NCI-H526 (cell line): ENCODE measurements at regions not wholly inside any gene's neighbourhood (a gene's known extent, or its start where the extent isn't known, plus 50 kb on each side); places are given as distances from the start of the nearest gene placed in this dataset.

Source experiments
- DNase-seq, 2 experiments: peaks; one replicate each; lab custom pipeline; 2025; lab: John Stamatoyannopoulos, UW

GRCh38 chr1:195071461-195071860 is 1536.8 kb downstream of the KCNT2 start:
- DNase-seq: no peak

DNA sequence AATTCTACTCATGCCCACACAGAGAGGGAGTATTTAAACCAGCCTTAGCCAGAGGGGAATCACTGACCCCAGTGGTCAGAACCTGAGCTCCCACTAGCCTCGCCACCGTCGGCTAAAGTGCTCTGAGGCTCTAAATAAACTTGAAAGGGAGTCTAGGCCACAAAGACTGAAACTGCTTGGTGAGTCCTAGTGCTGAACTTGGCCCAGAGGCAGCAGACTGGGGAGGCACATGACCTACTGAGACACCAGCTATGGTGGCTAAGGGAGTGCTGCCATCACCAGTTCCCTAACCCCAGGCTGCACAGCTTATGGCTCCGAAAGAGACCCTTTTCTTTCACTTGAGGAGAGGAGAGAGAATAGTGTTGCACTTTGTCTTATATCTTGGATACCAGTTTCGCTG is 1542.8 kb downstream of the KCNT2 start:
- DNase-seq: no peak

DNA sequence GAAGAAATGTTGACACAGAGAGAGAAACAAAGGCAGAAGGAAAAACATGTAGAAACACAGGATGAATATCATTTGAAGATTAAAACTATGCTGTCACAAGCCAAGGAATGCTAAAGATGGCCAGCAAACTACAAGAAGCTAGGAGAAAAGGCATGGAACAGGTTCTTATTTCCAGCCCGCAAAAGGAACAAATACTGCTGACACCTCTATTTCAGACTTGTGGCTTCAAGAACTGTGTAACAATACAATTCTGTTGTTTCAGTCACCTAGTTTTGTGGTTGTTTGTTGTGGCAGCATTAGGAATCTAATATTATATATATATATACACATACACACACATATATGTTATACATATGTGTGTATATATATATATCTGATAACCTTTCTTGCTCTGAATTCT is 1543.9 kb downstream of the KCNT2 start:
- DNase-seq: no peak

- no peak for DNase-seq
Observed at GRCh38 chr1:195054217-195054687, 1554.0 kb downstream of the KCNT2 start.

DNA sequence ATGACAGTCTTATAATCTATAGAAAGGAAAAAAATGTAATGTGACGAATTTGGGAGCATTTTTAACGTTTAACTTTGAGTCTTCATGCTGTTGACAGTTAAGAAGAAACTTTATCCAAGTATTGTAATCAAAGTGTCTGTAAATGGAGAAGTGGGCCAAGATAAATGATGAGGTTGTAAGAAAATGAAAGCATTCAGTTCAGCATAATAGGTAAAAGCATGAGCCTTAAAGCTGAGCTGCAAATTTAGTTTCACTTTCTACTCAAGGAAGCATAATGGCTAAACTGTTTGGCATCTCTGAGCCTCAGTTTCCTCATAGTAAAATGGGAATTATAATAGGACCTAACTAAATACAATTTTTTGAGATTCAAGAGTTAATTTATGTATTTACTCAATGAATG is 1554.8 kb downstream of the KCNT2 start:
- no peak for DNase-seq

- DNase-seq: no peak
Observed at GRCh38 chr1:195047772-195048171, 1560.5 kb downstream of the KCNT2 start.

GRCh38 chr1:195045072-195045471 is 1563.2 kb downstream of the KCNT2 start:
- DNase-seq: no peak

- DNase-seq: no peak
Observed at GRCh38 chr1:195030793-195031192, 1577.4 kb downstream of the KCNT2 start.

DNA sequence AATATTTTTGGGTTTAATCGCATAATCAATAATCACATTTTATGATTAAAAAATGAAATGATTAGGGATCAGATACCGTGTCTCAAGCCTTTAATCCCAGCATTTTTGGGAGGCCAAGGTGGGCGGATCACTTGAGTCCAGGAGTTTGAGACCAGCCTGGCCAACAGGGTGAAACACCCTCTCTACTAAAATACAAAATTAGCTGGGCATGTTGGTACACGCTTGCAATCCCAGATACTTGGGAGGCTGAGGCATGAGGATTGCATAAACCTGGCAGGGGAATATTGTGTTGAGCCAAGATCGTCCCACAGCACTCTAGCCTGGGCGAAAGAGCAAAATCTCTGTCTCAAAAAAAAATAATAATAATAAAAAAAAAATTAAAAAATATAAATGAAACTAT is 1581.4 kb downstream of the KCNT2 start:
- DNase-seq: no peak

DNA sequence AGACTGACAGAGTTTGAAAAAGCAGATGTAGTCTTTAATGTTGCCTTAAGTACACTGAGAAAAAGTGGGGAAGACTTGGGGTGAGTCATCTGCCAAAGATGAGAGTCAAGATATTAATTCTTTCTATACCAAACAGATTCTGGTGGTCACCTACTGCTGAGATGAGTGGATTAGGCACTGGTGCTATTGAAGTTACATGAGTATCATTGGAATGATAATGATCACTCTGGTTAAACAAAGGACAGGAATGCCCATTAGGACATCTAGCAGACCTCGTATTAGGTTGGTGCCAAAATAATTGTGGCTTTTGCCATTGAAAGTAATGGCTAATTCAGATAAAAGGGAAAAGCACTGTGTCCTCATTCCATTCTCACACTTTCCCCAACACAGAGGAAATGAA is 1588.9 kb downstream of the KCNT2 start:
- DNase-seq: no peak

DNA sequence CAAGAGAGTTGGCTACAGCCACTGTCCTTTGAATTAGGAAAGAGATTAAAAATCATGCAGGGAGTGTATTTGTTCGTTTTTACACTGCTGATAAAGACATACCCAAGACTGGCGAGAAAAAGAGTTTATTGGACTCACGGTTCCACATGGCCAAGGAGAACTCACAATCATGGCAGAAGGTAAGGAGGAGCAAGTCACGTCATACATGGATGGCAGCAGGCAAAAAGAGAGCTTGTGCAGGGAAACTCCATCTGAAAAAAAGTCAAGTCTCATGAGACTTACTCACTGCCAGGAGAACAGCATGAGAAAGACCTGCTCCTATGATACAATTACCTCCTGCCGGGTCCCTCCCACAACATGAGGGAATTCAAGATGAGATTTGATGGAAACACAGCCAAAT is 1595.2 kb downstream of the KCNT2 start:
- DNase-seq: no peak

DNA sequence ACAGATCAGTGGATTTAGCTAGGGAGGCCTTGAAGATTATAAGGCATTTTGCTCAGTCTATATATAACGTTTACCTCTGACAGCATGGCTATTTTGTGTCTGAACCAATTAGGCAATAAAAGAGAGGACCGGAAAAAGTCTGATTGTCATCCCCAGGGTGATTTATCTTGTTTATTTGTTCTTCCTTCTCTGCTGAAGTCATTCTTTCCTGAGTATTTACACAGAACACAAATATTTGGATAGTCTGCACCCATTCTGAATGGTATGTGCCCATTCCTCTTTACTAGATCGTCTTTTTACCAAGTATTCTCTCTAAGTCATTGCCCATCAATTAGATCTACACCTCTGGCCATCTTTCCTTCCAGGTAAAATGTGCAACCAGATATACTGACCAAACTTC is 1602.9 kb downstream of the KCNT2 start:
- no peak for DNase-seq

DNA sequence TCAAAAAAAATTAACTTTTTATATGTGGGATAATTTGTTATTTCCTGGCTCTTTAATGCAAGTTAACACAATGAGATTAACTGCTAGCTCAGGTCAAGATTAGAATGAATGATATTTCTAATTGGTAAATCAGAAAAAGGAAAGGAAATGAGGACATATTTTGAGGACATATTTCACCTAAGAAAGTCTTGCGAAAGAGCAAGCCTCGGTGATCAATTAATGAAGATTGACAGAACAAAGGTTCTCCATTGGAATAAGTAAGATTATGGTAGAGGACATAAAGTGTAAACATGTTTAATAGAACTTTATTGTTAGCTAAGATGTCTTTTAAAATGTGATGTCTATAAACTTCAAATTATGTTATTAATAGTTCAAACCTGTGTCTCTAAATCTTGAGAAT is 1617.8 kb downstream of the KCNT2 start:
- DNase-seq: no peak

DNA sequence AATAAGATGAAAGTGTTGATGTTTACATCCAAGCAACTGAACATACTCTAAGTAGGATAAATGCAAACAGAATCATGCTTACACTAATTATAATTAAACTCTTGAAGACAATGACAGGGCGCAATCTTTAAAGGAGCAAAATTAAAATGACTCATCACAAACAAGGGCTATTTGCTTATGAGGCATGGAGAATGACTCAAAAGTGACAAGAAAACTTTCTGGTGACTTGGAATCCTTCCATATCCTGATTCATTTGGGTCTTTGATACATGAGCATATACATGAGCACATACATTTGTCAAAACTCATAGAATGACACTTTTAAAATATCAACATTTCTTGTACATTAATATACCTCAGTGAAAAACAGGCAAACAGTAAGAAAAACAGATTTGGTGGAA is 1632.3 kb downstream of the KCNT2 start:
- no peak for DNase-seq

DNA sequence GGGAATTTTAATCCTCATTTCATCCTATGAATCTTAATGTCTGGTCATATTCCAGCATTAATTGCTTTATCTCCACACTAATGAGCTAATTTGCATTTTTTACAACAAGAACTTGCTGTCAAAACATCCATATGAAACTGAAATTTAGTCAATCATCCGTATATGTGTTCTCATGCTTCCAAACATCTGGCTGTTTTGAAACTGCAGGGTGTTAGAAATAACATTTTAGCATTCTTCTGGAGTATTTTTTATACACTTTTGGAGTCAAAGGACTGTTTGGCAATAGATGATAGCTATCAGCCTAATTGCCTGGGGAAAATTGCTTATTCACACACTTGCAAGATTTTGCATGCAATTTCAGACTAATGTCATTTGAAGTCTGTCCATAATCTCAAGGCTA is 1639.3 kb downstream of the KCNT2 start:
- no peak for DNase-seq

DNA sequence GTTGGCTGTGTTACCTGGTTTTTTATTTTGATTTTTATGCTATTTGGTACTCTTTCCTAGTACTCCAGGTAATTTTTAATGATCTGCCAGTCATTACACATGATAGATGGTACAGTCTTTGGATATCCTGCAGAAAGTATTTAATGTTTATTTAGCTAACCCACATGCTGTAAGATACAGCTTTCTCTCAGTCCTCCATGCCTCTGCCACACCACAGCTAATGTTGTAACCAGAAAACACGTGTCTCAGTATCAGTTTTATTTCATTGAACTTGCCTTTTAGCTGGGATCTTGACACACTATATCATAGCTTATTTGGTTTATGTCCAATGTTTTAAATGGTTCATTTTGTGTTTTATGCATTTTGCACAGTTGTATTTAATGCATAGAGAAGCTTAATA is 1648.4 kb downstream of the KCNT2 start:
- DNase-seq: no peak

DNA sequence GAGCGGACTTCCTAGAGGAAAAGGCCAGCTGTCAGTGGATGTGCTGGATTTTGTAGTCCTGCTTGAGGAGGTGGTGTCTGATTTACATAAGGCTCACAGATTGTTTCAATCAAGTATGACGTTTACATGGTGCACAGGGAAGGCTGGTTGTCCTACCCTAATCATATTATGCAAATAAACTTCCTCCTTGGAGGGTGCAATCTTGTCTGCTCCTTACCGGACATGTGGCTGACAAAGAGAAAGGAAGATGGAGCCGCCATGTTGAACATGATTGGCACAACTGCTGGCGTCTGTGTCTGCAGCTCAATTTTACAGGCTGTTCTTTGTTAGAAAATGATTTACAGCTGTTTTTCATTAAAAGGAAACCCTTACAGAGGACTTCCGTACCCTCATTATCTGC is 1656.1 kb downstream of the KCNT2 start:
- DNase-seq: no peak

DNA sequence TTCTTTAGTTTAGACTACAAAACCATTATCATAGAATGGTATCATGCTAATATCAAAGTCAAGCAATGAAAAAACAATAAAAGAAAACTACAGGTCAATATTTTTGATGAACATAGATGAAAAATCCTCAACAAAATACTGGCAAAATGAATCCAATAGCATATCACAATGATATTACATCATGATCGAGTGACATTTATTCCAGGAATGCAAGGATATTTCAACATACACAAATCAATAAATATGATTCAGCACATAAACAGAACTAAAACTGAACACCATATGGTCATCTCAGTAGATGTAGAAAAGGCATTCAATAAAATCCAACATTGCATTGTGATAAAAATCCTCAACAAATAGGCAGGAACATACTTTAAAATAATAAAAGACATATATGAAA is 1657.7 kb downstream of the KCNT2 start:
- DNase-seq: no peak

GRCh38 chr1:194940336-194941030 is 1667.8 kb downstream of the KCNT2 start:
- no peak for DNase-seq

GRCh38 chr1:194935864-194936263 is 1672.4 kb downstream of the KCNT2 start:
- DNase-seq: no peak

GRCh38 chr1:194931166-194931565 is 1677.1 kb downstream of the KCNT2 start:
- no peak for DNase-seq

DNA sequence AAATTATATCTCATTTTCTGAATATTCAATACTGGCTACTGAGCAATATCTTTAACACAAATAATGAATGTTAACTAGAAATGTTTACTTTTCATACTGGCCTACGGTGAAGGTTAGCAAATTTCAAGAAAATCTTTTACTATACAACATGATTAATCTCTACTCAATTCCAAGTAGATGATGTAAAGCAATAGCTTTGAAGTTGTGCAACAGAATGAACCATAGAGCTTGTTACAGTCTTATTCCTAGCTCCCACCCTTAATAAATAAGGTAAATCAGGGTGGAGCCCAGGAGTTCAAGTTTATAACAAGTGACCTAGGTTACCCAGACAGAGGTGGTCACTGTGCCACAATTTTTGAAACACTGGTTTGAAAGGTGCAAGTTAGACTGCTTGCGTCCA is 1678.1 kb downstream of the KCNT2 start:
- DNase-seq: no peak

DNA sequence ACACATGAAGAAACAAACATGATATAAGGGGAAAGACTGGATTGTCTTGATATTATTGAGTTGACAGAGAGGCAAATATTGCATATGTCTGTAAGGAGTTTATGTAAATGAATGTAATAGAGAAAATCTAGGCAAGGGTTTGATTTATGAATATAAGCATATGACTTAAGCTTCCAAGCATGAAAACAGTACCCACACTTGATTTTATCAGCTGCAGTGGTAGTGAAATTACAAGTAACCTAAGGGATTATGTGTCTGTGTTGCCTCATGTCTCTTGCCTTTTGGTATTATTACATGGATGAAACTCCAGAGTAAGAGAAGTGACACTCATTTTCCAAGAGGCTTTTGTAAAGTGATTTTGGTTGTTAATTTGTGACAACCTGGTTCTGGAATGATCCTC is 1678.9 kb downstream of the KCNT2 start:
- DNase-seq: peak in 1 of 2 experiments; percentile 0

DNA sequence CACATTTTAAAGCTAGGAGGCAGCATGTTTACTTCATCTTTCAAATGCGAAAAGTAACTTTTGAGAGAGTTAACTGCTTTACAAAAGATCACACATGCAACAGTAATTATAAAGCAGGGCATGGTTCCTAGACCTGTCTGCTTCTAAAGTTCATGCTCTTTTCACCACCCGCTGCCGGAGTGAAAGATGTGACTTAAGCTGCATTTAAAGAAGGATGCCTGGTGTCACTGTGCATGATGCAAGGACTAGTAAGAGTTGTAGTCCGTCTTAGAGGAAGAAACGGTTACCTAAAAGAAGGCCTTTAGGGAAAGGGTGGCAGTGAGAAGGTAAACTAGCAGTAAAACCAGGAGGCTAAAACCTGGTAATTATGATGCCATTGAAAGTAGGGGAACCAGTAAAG is 1689.1 kb downstream of the KCNT2 start:
- no peak for DNase-seq
